ENCODE measurements at regions not wholly inside any gene's neighbourhood (a gene's known extent, or its start where the extent isn't known, plus 50 kb on each side); places are given as distances from the start of the nearest gene placed in this dataset.
"Not testable (repeated sequence)": the region's sequence is repeated elsewhere in the genome, so short reads cannot be mapped to it uniquely, and the experiment has no call there.

DNA sequence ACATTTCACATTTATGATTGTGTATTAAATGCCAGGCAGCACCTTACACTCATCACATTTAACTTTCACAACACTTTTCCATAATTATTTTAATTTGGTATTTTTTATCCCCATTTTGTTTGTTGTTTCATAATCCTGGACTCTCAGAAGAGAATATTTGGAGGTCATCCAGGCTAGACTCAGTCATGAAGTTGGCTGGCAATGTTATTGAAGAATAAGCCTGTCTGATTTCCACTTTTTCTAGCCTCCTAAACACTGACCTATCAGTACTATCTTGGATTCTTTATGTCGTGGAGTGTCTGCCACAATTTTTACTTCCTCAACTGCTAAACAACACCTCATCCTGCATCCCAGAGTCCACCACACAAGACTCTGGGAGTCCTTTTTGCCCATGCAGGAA lies 372.3 kb upstream of the NRP1 start:
- 92% methylated on average over 1 of the region's 1 CpG for WGBS (ENCODE audit: insufficient coverage)
- peaks cover 4% of the 10 kb centered on the region for H3K4me1 ChIP-seq (ENCODE audit: control insufficient read depth, insufficient read depth, low read length)
- H3K4me3 ChIP-seq (ENCODE audit: low read depth, low read length): no peak overlapping the region
- H3K27me3 ChIP-seq (ENCODE audit: control insufficient read depth, insufficient read depth, low read length): no peaks in the 10 kb centered on the region
- no peak overlapping the region for H3K27ac ChIP-seq (ENCODE audit: low read depth, low read length)
- no peaks in the 10 kb centered on the region for H3K36me3 ChIP-seq (ENCODE audit: control insufficient read depth, insufficient read depth, low read length)
- H3K9me3 ChIP-seq (ENCODE audit: control insufficient read depth, insufficient read depth, low read length): no peaks in the 10 kb centered on the region
- no peak for DNase-seq (ENCODE audit: low read depth in 4 of 6, low spot score in 6 of 6)

- WGBS (ENCODE audit: insufficient coverage): 82% methylated on average over 3 of the region's 3 CpGs
- Histone ChIP-seq H3K9me3 (ENCODE audit: control insufficient read depth, insufficient read depth, low read length) (no peaks in the 10 kb centered on the region), H3K27me3 (ENCODE audit: control insufficient read depth, insufficient read depth, low read length) (no peaks in the 10 kb centered on the region), H3K4me3 (ENCODE audit: low read depth, low read length) (no peak overlapping the region), H3K4me1 (ENCODE audit: control insufficient read depth, insufficient read depth, low read length) (peaks cover 4% of the 10 kb centered on the region), H3K27ac (ENCODE audit: low read depth, low read length) (no peak overlapping the region), H3K36me3 (ENCODE audit: control insufficient read depth, insufficient read depth, low read length) (no peaks in the 10 kb centered on the region)
- DNase-seq (ENCODE audit: low read depth in 4 of 6, low spot score in 6 of 6): no peak
Observed at GRCh38 chr10:33706191-33706590, 371.7 kb upstream of the NRP1 start.

GRCh38 chr10:33704214-33704830 lies 369.9 kb upstream of the NRP1 start:
- 78% methylated on average over 1 of the region's 4 CpGs for WGBS (ENCODE audit: insufficient coverage)

DNA sequence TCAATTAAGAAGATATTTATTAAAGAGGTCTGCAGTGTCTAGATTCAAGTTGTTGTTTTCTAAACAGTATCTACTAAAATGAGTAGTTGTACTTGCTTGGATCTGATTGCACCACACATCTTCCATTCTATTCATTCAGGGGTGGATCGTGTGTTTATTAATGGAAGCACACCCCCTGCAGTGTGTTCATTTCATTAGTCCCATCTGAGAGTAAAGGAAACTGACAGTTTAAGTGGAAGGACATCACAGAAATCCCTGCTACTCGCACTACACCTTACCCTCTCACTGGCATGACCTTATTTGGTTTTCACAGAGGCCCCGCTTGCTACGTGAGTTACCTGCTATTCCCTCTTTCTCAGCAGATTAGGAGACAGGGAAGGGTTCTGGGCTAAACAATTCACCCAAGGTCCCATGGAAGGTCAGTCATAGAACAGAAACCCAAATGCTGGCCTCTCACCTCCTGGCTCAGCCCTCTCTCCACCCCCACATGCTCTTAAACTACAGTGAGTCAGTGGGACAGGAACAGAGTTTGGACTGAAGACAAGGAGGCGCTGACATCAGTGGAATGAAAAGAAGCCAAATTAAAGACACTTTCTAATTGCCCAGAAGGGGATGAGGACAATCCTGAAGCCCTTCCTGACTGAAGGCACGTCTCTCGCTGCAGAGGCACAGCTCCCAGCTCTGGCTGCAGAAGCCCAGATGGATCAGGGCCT lies 369.2 kb upstream of the NRP1 start:
- WGBS (ENCODE audit: insufficient coverage): 84% methylated on average over 4 of the region's 7 CpGs
- Histone ChIP-seq H3K4me3 (ENCODE audit: low read depth, low read length) (no peak overlapping the region), H3K9me3 (ENCODE audit: control insufficient read depth, insufficient read depth, low read length) (no peaks in the 10 kb centered on the region), H3K36me3 (ENCODE audit: control insufficient read depth, insufficient read depth, low read length) (no peaks in the 10 kb centered on the region), H3K27me3 (ENCODE audit: control insufficient read depth, insufficient read depth, low read length) (no peaks in the 10 kb centered on the region), H3K27ac (ENCODE audit: low read depth, low read length) (no peak overlapping the region), H3K4me1 (ENCODE audit: control insufficient read depth, insufficient read depth, low read length) (peaks cover 4% of the 10 kb centered on the region)
- no peak for DNase-seq (ENCODE audit: low read depth in 4 of 6, low spot score in 6 of 6)

More at GRCh38 chr10:33704214-33704830, 369.9 kb upstream of the NRP1 start:
- DNase-seq (ENCODE audit: low read depth in 4 of 6, low spot score in 6 of 6): no peak
- peaks cover 4% of the 10 kb centered on the region for H3K4me1 ChIP-seq (ENCODE audit: control insufficient read depth, insufficient read depth, low read length)
- no peaks in the 10 kb centered on the region for H3K36me3 ChIP-seq (ENCODE audit: control insufficient read depth, insufficient read depth, low read length)
- no peaks in the 10 kb centered on the region for H3K9me3 ChIP-seq (ENCODE audit: control insufficient read depth, insufficient read depth, low read length)
- no peaks in the 10 kb centered on the region for H3K27me3 ChIP-seq (ENCODE audit: control insufficient read depth, insufficient read depth, low read length)
- H3K4me3 ChIP-seq (ENCODE audit: low read depth, low read length): no peak overlapping the region
- H3K27ac ChIP-seq (ENCODE audit: low read depth, low read length): no peak overlapping the region

DNA sequence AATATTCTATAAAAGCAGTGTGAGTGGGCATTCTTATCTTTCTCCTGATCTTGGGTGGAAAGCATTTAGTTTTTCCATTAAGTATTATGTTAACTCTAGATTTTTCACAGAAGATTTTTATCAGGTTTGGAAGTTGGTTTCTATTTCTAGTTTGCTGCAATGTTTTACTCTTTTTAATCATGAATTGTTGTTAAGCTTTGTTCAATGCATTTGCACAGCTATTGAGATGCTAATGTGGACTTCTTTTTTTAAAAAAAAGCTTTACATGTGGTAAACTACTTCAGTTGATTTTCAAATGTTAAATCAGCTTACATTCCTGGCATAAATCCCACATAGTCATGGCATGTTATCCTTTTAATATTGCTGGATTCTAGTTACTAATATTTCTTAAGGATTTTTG lies 363.6 kb upstream of the NRP1 start:
- Histone ChIP-seq H3K9me3 (ENCODE audit: control insufficient read depth, insufficient read depth, low read length) (no peaks in the 10 kb centered on the region), H3K27me3 (ENCODE audit: control insufficient read depth, insufficient read depth, low read length) (no peaks in the 10 kb centered on the region), H3K4me1 (ENCODE audit: control insufficient read depth, insufficient read depth, low read length) (no peaks in the 10 kb centered on the region), H3K36me3 (ENCODE audit: control insufficient read depth, insufficient read depth, low read length) (no peaks in the 10 kb centered on the region), H3K27ac (ENCODE audit: low read depth, low read length) (no peak overlapping the region), H3K4me3 (ENCODE audit: low read depth, low read length) (no peak overlapping the region)
- no peak for DNase-seq (ENCODE audit: low read depth in 4 of 6, low spot score in 6 of 6)

- H3K9me3 ChIP-seq (ENCODE audit: control insufficient read depth, insufficient read depth, low read length): no peaks in the 10 kb centered on the region
- no peaks in the 10 kb centered on the region for H3K4me1 ChIP-seq (ENCODE audit: control insufficient read depth, insufficient read depth, low read length)
- DNase-seq (ENCODE audit: low read depth in 4 of 6, low spot score in 6 of 6): no peak
- no CpG with 5 or more reads among the region's 5 CpGs for whole genome bisulfite sequencing (ENCODE audit: insufficient coverage)
- no peak overlapping the region for H3K27ac ChIP-seq (ENCODE audit: low read depth, low read length)
- no peaks in the 10 kb centered on the region for H3K36me3 ChIP-seq (ENCODE audit: control insufficient read depth, insufficient read depth, low read length)
- H3K27me3 ChIP-seq (ENCODE audit: control insufficient read depth, insufficient read depth, low read length): no peaks in the 10 kb centered on the region
- no peak overlapping the region for H3K4me3 ChIP-seq (ENCODE audit: low read depth, low read length)
Observed at GRCh38 chr10:33697016-33697415, 362.5 kb upstream of the NRP1 start.

DNA sequence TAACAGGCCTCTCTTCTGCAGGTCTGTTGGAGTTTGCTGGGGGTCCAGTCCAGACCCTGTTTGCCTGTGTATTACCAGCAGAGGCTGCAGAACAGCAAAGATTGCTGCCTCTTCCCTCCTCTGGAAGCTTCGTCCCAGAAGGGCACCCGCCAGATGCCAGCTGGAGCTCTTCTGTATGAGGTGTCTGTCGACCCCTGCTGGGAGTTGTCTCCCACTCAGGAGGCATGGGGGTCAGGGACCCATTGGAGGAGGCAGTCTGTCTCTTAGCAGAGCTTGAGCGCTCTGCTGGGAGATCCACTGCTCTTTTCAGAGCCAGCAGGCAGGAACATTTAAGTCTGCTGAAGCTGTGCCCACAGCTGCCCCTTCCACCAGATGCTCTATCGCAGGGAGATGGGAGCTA lies 361.1 kb upstream of the NRP1 start:
- Histone ChIP-seq H3K27me3 (ENCODE audit: control insufficient read depth, insufficient read depth, low read length) (no peaks in the 10 kb centered on the region), H3K9me3 (ENCODE audit: control insufficient read depth, insufficient read depth, low read length) (peaks cover 3% of the 10 kb centered on the region), H3K4me1 (ENCODE audit: control insufficient read depth, insufficient read depth, low read length) (no peaks in the 10 kb centered on the region), H3K4me3 (ENCODE audit: low read depth, low read length) (no peak overlapping the region), H3K27ac (ENCODE audit: low read depth, low read length) (no peak overlapping the region), H3K36me3 (ENCODE audit: control insufficient read depth, insufficient read depth, low read length) (no peaks in the 10 kb centered on the region)
- 93% methylated on average over 5 of the region's 5 CpGs for WGBS (ENCODE audit: insufficient coverage)
- no peak for DNase-seq (ENCODE audit: low read depth in 4 of 6, low spot score in 6 of 6)

DNA sequence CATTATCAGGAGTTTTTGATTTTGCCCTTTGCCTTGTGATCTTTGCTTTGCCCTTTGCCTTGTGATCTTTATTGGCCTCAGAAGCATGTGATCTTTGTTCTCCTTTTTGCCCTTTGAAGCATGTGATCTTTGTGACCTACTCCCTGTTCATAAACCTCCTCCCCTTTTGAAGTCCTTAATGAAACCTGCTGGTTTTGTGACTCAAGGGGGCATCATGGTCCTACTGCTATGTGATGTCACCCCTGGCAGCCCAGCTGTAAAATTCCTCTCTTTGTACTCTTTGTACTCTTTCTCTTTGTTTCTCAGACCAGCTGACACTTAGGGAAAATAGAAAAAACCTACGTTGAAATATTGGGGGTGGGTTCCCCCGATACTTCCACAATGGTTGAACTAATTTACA lies 356.1 kb upstream of the NRP1 start:
- not testable (repeated sequence) for H3K4me1 ChIP-seq (ENCODE audit: control insufficient read depth, insufficient read depth, low read length); H3K36me3 ChIP-seq (ENCODE audit: control insufficient read depth, insufficient read depth, low read length); H3K27me3 ChIP-seq (ENCODE audit: control insufficient read depth, insufficient read depth, low read length); H3K4me3 ChIP-seq (ENCODE audit: low read depth, low read length); H3K9me3 ChIP-seq (ENCODE audit: control insufficient read depth, insufficient read depth, low read length); H3K27ac ChIP-seq (ENCODE audit: low read depth, low read length); DNase-seq (ENCODE audit: low read depth in 4 of 6, low spot score in 6 of 6)
- WGBS (ENCODE audit: insufficient coverage): no CpG with 5 or more reads among the region's 2 CpGs

GRCh38 chr10:33688506-33688905 lies 354.0 kb upstream of the NRP1 start:
- no peaks in the 10 kb centered on the region for H3K27me3 ChIP-seq (ENCODE audit: control insufficient read depth, insufficient read depth, low read length)
- peaks cover 3% of the 10 kb centered on the region for H3K9me3 ChIP-seq (ENCODE audit: control insufficient read depth, insufficient read depth, low read length)
- no peak overlapping the region for H3K27ac ChIP-seq (ENCODE audit: low read depth, low read length)
- DNase-seq (ENCODE audit: low read depth in 4 of 6, low spot score in 6 of 6): no peak
- H3K4me1 ChIP-seq (ENCODE audit: control insufficient read depth, insufficient read depth, low read length): no peaks in the 10 kb centered on the region
- H3K4me3 ChIP-seq (ENCODE audit: low read depth, low read length): no peak overlapping the region
- H3K36me3 ChIP-seq (ENCODE audit: control insufficient read depth, insufficient read depth, low read length): no peaks in the 10 kb centered on the region
- no CpG with 5 or more reads among the region's 2 CpGs for WGBS (ENCODE audit: insufficient coverage)

DNA sequence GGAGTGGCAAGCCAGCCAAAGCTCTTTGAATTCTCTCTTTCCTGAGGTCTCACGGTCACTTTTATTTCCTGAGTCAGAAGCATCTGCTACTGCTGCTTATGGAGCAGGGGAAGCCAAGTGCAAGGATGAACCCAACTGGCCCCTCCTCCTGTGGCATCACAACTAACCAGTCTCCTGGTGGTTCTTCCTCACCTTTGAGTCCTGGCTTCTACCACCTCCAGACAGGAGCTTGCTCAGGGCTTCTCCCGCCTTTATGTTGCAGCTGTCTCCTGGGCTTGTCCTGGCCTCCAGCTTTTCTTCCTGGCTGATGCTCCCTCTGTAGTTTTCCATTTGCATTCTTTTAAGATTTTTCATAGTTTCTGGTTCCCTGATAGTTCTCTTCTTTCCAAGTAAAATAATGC lies 349.7 kb upstream of the NRP1 start:
- no peak overlapping the region for H3K4me3 ChIP-seq (ENCODE audit: low read depth, low read length)
- WGBS (ENCODE audit: insufficient coverage): 100% methylated on average over 2 of the region's 2 CpGs
- H3K9me3 ChIP-seq (ENCODE audit: control insufficient read depth, insufficient read depth, low read length): no peaks in the 10 kb centered on the region
- DNase-seq (ENCODE audit: low read depth in 4 of 6, low spot score in 6 of 6): no peak
- no peaks in the 10 kb centered on the region for H3K27me3 ChIP-seq (ENCODE audit: control insufficient read depth, insufficient read depth, low read length)
- no peaks in the 10 kb centered on the region for H3K36me3 ChIP-seq (ENCODE audit: control insufficient read depth, insufficient read depth, low read length)
- no peaks in the 10 kb centered on the region for H3K4me1 ChIP-seq (ENCODE audit: control insufficient read depth, insufficient read depth, low read length)
- H3K27ac ChIP-seq (ENCODE audit: low read depth, low read length): no peak overlapping the region
